ENCODE measurements at regions not wholly inside any gene's neighbourhood (a gene's known extent, or its start where the extent isn't known, plus 50 kb on each side); places are given as distances from the start of the nearest gene placed in this dataset.

- TF ChIP-seq POLR2A (IDR thresholded peaks at IDR 0.05; ENCODE audit: low read depth, low read length) (no peak), TAF1 (IDR thresholded peaks at IDR 0.05; ENCODE audit: borderline replicate concordance, low read depth, low read length) (no peak), POLR2AphosphoS5 (IDR thresholded peaks at IDR 0.05; ENCODE audit: low read depth, low read length) (no peak)
Measured at GRCh38 chr10:61842755-61843497, 58.6 kb upstream of the ARID5B start.

Data from GM12892 (cell line).